GM23248 (cell line): ENCODE measurements at regions not wholly inside any gene's neighbourhood (a gene's known extent, or its start where the extent isn't known, plus 50 kb on each side); places are given as distances from the start of the nearest gene placed in this dataset.
"Not testable (repeated sequence)": the region's sequence is repeated elsewhere in the genome, so short reads cannot be mapped to it uniquely, and the experiment has no call there.

Experiments used
- EZH2 ChIP-seq: fragments of 200-600 bp; sonication (generic); IDR thresholded peaks from 2 replicates; pipeline ENCODE4 v1.6.1; 2018; ENCODE audit warnings: antibody characterized with exemption, mild to moderate bottlenecking; ENCODE audit not compliant: insufficient read depth, poor library complexity, severe bottlenecking
- EZH2phosphoT487 ChIP-seq: fragments of 200-600 bp; sonication (generic); IDR thresholded peaks from 2 replicates; pipeline ENCODE4 v1.6.1; 2018; ENCODE audit warnings: antibody characterized with exemption, moderate library complexity, mild to moderate bottlenecking, low read depth; ENCODE audit not compliant: insufficient read depth

GRCh38 chr5:96289287-96289686 lies 143.8 kb downstream of the PCSK1 start:
- TF ChIP-seq EZH2phosphoT487, EZH2: not testable (repeated sequence)
